Skeletal muscle tissue (tissue), 3 donors: ENCODE measurements at regions not wholly inside any gene's neighbourhood (a gene's known extent, or its start where the extent isn't known, plus 50 kb on each side); places are given as distances from the start of the nearest gene placed in this dataset.

Source experiments
- H3K27ac ChIP-seq: one replicate; pipeline ENCODE4 v1.7.0; 2013; ENCODE audit warnings: mild to moderate bottlenecking, low read depth, low read length, inconsistent platforms
- H3K27me3 ChIP-seq, 3 donors: one replicate each; pipeline ENCODE4 v1.7.0; 2013; ENCODE audit warnings: low read length in 3 of 3; ENCODE audit not compliant: control insufficient read depth in 3 of 3, insufficient read depth in 3 of 3
- H3K36me3 ChIP-seq, 3 donors: one replicate each; pipeline ENCODE4 v1.7.0; 2013; ENCODE audit warnings: low read length in 3 of 3; ENCODE audit not compliant: control insufficient read depth in 3 of 3, insufficient read depth in 3 of 3
- H3K4me1 ChIP-seq, 3 donors: one replicate each; pipeline ENCODE4 v1.7.0; 2013; ENCODE audit warnings: low read length in 3 of 3, mild to moderate bottlenecking in 3 of 3; ENCODE audit not compliant: control insufficient read depth in 3 of 3, insufficient read depth in 3 of 3
- H3K4me3 ChIP-seq, 3 donors: one replicate each; pipeline ENCODE4 v1.7.0; 2013; ENCODE audit warnings: low read length in 3 of 3
- H3K9ac ChIP-seq, 3 donors: one replicate each; pipeline ENCODE4 v1.7.0; 2013; ENCODE audit warnings: low read length in 3 of 3, mild to moderate bottlenecking in 3 of 3, moderate library complexity in 2 of 3, low read depth in 1 of 3
- H3K9me3 ChIP-seq, 3 donors: one replicate each; pipeline ENCODE4 v1.7.0; 2013; ENCODE audit warnings: low read length in 3 of 3; ENCODE audit not compliant: control insufficient read depth in 3 of 3
- donor health status: Osteomylitis.

DNA sequence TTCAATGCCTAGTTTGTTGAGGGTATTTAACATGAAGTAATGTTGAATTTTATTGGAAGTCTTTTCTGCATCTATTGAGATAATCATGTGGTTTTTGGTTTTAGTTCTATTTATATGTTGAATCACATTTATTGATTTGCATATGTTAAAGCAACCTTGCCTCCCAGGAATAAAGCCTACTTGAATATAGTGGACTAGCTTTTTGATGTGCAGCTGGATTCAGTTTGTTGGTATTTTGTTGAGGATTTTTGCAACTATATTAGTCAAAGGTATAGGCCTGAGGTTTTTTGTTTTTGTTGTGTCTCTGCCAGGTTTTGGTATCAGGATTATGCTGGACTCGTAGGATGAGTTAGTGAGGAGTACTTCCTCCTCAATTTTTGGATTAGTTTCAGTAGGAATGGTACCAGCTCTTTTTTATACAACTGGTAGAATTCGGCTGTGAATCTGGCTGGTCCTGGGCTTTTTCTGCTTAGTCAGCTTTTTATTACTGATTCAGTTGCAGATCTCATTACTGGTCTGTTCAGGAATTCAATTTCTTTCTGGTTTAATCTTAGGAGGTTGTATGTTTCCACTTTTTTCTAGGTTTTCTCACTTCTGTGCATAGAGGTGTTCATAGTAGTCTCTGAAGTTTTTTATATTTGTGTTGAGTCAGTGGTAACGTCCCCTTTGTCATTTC is 209.8 kb upstream of the RBMS3 start:
- Histone ChIP-seq H3K27ac (no peak overlapping the region), H3K27me3 (no peaks in the 10 kb centered on the region), H3K36me3 (no peaks in the 10 kb centered on the region), H3K4me1 (peaks cover 0 to 5% (median 0%) of the 10 kb centered on the region in 3 donors), H3K9me3 (no peaks in the 10 kb centered on the region), H3K4me3 (no peak overlapping the region), H3K9ac (no peak overlapping the region)

GRCh38 chr3:29072611-29073010 is 208.3 kb upstream of the RBMS3 start:
- Histone ChIP-seq H3K9me3 (no peaks in the 10 kb centered on the region), H3K27me3 (no peaks in the 10 kb centered on the region), H3K4me1 (peaks cover 0 to 3% (median 0%) of the 10 kb centered on the region in 3 donors), H3K4me3 (no peak overlapping the region), H3K9ac (no peak overlapping the region), H3K27ac (no peak overlapping the region), H3K36me3 (no peaks in the 10 kb centered on the region)

DNA sequence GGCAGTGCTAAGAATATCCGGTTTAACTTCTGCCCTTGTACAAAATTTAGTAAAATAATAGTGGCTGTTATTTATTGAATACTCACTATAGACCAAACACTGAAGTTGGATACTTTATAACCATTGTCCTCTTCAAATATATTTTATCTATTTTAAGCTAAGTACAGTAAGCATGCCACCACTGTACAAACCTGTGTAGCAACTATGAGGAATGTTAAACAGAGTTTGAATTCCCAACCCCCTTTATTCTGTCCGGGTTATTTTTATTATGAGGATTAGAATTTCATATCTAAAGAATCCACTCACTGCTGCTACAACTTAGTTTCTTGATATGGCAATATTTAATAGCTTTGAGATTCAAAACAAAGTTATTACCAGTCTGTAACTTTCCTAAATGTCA is 203.5 kb upstream of the RBMS3 start:
- Histone ChIP-seq H3K27me3 (no peaks in the 10 kb centered on the region), H3K4me3 (no peak overlapping the region), H3K9me3 (no peaks in the 10 kb centered on the region), H3K4me1 (peaks cover 0 to 3% (median 0%) of the 10 kb centered on the region in 3 donors), H3K36me3 (no peaks in the 10 kb centered on the region), H3K27ac (no peak overlapping the region), H3K9ac (no peak overlapping the region)

DNA sequence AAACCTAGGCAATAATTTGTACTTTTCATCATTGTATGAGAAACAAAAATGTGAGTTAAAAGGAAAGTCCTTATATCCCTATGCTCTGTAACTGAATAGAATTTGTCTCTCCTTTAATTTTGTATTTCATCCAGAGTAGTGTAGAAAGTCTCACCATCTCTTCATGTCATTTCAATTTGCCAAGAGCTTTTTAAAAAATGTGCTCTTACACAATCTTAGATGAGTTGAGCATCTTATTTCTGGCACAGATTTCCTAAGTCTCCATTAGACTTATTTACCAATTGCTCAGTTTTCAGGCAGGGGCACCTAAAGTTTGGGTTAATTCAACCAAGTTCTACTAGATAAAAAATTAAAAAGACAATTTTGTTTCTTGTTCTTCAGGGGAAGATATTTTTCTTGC is 201.5 kb upstream of the RBMS3 start:
- H3K9ac ChIP-seq, result no peak overlapping the region
- H3K36me3 ChIP-seq, result no peaks in the 10 kb centered on the region
- H3K27me3 ChIP-seq, result no peaks in the 10 kb centered on the region
- no peak overlapping the region for H3K4me3 ChIP-seq
- no peaks in the 10 kb centered on the region for H3K9me3 ChIP-seq
- H3K27ac ChIP-seq, result no peak overlapping the region
- no peaks in the 10 kb centered on the region for H3K4me1 ChIP-seq

GRCh38 chr3:29080967-29081366 is 199.9 kb upstream of the RBMS3 start:
- Histone ChIP-seq H3K4me3 (no peak overlapping the region), H3K36me3 (no peaks in the 10 kb centered on the region), H3K27ac (no peak overlapping the region), H3K9me3 (no peaks in the 10 kb centered on the region), H3K9ac (no peak overlapping the region), H3K4me1 (no peaks in the 10 kb centered on the region), H3K27me3 (no peaks in the 10 kb centered on the region)

- no peak overlapping the region for H3K9ac ChIP-seq
- no peaks in the 10 kb centered on the region for H3K9me3 ChIP-seq
- H3K27me3 ChIP-seq, result no peaks in the 10 kb centered on the region
- no peak overlapping the region for H3K27ac ChIP-seq
- no peaks in the 10 kb centered on the region for H3K4me1 ChIP-seq
- no peaks in the 10 kb centered on the region for H3K36me3 ChIP-seq
- H3K4me3 ChIP-seq, result no peak overlapping the region
Observed at GRCh38 chr3:29083081-29083480, 197.8 kb upstream of the RBMS3 start.

GRCh38 chr3:29083676-29084075 is 197.2 kb upstream of the RBMS3 start:
- H3K9ac ChIP-seq, result no peak overlapping the region
- no peak overlapping the region for H3K4me3 ChIP-seq
- H3K27me3 ChIP-seq, result no peaks in the 10 kb centered on the region
- H3K36me3 ChIP-seq, result no peaks in the 10 kb centered on the region
- no peaks in the 10 kb centered on the region for H3K9me3 ChIP-seq
- H3K27ac ChIP-seq, result no peak overlapping the region
- no peaks in the 10 kb centered on the region for H3K4me1 ChIP-seq

GRCh38 chr3:29088579-29088978 is 192.3 kb upstream of the RBMS3 start:
- Histone ChIP-seq H3K4me3 (no peak overlapping the region), H3K36me3 (no peaks in the 10 kb centered on the region), H3K27ac (no peak overlapping the region), H3K27me3 (no peaks in the 10 kb centered on the region), H3K4me1 (no peaks in the 10 kb centered on the region), H3K9ac (no peak overlapping the region), H3K9me3 (no peaks in the 10 kb centered on the region)

- no peaks in the 10 kb centered on the region for H3K9me3 ChIP-seq
- no peaks in the 10 kb centered on the region for H3K4me1 ChIP-seq
- H3K4me3 ChIP-seq, result no peak overlapping the region
- no peak overlapping the region for H3K27ac ChIP-seq
- H3K36me3 ChIP-seq, result no peaks in the 10 kb centered on the region
- H3K9ac ChIP-seq, result no peak overlapping the region
- H3K27me3 ChIP-seq, result no peaks in the 10 kb centered on the region
Observed at GRCh38 chr3:29090912-29091597, 189.8 kb upstream of the RBMS3 start.

DNA sequence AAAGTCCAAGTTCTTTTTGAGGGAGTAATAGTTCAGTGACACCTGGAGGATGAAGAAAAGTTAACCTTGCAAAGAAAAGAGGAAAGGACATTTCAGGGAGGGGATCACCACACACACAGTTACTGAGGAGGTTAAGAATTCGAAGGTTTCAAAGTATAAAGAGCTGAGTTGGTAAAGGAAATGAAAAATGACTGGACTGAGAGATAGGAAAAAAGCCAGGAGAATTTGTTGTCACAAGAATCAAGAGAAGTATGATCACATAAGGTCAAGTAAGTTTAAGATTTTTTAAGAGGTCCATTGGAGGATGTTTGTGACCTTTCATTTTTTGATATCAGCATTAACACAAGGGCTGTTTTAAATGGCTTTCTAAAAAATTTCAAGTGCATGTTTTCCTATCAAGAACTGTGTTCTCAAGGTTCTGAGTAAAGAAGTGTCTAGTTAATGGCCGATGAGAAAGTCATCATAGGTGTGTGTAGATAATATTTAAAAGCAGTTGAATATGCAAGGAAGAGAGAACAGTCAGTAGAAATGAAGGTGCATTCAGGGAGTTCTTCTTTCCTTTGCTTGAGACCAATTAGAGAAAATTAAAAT is 189.2 kb upstream of the RBMS3 start:
- no peak overlapping the region for H3K9ac ChIP-seq

More for the DNA sequence above, 189.2 kb upstream of the RBMS3 start:
- no peak overlapping the region for H3K4me3 ChIP-seq
- H3K4me1 ChIP-seq, result no peaks in the 10 kb centered on the region
- no peak overlapping the region for H3K27ac ChIP-seq
- no peaks in the 10 kb centered on the region for H3K27me3 ChIP-seq
- no peaks in the 10 kb centered on the region for H3K36me3 ChIP-seq
- no peaks in the 10 kb centered on the region for H3K9me3 ChIP-seq
